Ishikawa (cell line): ENCODE measurements at regions not wholly inside any gene's neighbourhood (a gene's known extent, or its start where the extent isn't known, plus 50 kb on each side); places are given as distances from the start of the nearest gene placed in this dataset.

Experiments used
- CEBPB ChIP-seq: IDR thresholded peaks from 2 replicates; pipeline ENCODE4 v1.6.1; 2012
- CREB1 ChIP-seq: IDR thresholded peaks from 2 replicates; pipeline ENCODE4 v1.6.1; 2012; ENCODE audit warnings: low read depth
- EGR1 ChIP-seq: IDR thresholded peaks from 2 replicates; pipeline ENCODE4 v1.6.1; 2012
- EP300 ChIP-seq: IDR thresholded peaks from 2 replicates; pipeline ENCODE4 v1.6.1; 2012; ENCODE audit warnings: borderline replicate concordance
- FOXM1 ChIP-seq: IDR thresholded peaks from 2 replicates; pipeline ENCODE4 v1.6.1; 2012; ENCODE audit warnings: low read depth, borderline replicate concordance
- NFIC ChIP-seq: IDR thresholded peaks from 2 replicates; pipeline ENCODE4 v1.6.1; 2012
- RAD21 ChIP-seq: IDR thresholded peaks from 2 replicates; pipeline ENCODE4 v1.6.1; 2012; ENCODE audit warnings: low read depth
- REST ChIP-seq: IDR thresholded peaks from 2 replicates; pipeline ENCODE4 v1.6.1; 2012; ENCODE audit warnings: low read depth, mild to moderate bottlenecking
- TAF1 ChIP-seq: IDR thresholded peaks from 2 replicates; pipeline ENCODE4 v1.6.1; 2012; ENCODE audit warnings: low read depth, mild to moderate bottlenecking
- TCF12 ChIP-seq: IDR thresholded peaks from 2 replicates; pipeline ENCODE4 v1.6.1; 2012; ENCODE audit warnings: low read depth
- TEAD4 ChIP-seq: IDR thresholded peaks from 2 replicates; pipeline ENCODE4 v1.6.1; 2012
- YY1 ChIP-seq: IDR thresholded peaks from 2 replicates; pipeline ENCODE4 v1.6.1; 2012; ENCODE audit warnings: low read depth
- ZBTB7A ChIP-seq: IDR thresholded peaks from 2 replicates; pipeline ENCODE4 v1.6.1; 2012; ENCODE audit warnings: low read depth
- TF ChIP-seq, protein P1 (sequence below): IDR thresholded peaks from 2 replicates; pipeline ENCODE4 v1.6.1; 2012
- TF ChIP-seq, protein P2 (sequence below): IDR thresholded peaks from 2 replicates; pipeline ENCODE4 v1.6.1; 2012

DNA sequence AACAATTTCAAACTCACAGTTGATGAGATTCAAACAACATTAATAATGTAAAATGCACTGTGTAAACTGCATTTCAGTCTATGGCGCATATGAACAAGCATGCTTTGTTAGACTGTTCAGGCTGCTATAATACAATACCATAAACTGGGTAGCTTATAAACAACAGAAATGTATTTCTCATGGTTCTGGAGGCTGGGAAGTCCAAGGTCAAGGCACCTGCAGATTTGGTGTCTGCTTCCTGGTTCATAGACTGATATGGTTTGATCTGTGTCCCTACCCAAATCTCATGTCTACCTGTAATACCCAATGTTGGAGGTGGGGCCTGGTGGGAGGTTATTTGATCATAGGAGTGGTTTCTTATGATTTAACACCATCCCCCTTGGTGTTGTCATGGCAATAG, 148.1 kb upstream of the SERPINE2 start:
- TF ChIP-seq, protein P1, sequence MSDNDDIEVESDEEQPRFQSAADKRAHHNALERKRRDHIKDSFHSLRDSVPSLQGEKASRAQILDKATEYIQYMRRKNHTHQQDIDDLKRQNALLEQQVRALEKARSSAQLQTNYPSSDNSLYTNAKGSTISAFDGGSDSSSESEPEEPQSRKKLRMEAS = no peak
- TF ChIP-seq TAF1 (no peak), RAD21 (no peak), EP300 (no peak), EGR1 (no peak), TEAD4 (no peak)

- TF ChIP-seq TAF1 (no peak), FOXM1 (no peak), CREB1 (no peak), RAD21 (no peak), TEAD4 (no peak), REST (no peak), EGR1 (no peak), NFIC (no peak), ZBTB7A (no peak), EP300 (no peak), CEBPB (no peak), TCF12 (no peak), YY1 (no peak)
- TF ChIP-seq, protein P2, sequence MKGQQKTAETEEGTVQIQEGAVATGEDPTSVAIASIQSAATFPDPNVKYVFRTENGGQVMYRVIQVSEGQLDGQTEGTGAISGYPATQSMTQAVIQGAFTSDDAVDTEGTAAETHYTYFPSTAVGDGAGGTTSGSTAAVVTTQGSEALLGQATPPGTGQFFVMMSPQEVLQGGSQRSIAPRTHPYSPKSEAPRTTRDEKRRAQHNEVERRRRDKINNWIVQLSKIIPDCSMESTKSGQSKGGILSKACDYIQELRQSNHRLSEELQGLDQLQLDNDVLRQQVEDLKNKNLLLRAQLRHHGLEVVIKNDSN = no peak
- TF ChIP-seq, protein P1 = no peak
Measured at GRCh38 chr2:224185023-224185601, 146.0 kb upstream of the SERPINE2 start.

DNA sequence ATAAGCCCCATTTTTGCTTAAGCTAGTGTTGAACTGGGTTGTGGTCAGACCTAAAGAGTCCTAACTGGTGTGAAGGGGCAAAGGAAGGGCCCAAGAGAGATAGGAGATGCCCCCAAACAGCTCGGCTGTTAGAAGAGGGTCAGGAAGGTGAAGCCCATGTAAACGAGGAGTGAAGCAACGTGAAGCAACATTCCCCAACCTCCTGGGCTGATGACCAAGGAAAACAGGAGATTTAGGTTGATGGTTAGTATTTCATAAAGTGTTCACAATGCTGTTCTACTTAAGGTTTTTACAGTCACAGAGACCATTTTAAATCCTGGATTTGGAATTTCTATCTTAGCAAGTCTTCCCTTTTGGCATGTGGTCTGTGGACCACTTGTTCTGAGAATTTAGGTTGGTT, 144.0 kb upstream of the SERPINE2 start:
- TF ChIP-seq EP300 (no peak), REST (no peak), CEBPB (no peak), RAD21 (no peak), TCF12 (no peak), TEAD4 (no peak), FOXM1 (no peak), YY1 (no peak), CREB1 (no peak), TAF1 (no peak), NFIC (no peak), EGR1 (no peak), ZBTB7A (no peak)
- TF ChIP-seq, protein P1 = no peak
- TF ChIP-seq, protein P2 = no peak

GRCh38 chr2:224182498-224182897, 143.4 kb upstream of the SERPINE2 start:
- no peak for TF ChIP-seq YY1
- TF ChIP-seq EP300 = no peak
- no peak for TF ChIP-seq RAD21
- no peak for TF ChIP-seq EGR1

- TF ChIP-seq EP300 (no peak), TCF12 (no peak), TEAD4 (no peak), RAD21 (no peak), EGR1 (no peak), CEBPB (no peak), TAF1 (no peak), YY1 (no peak)
- TF ChIP-seq, protein P1 = no peak
Measured at GRCh38 chr2:224181534-224182155, 142.6 kb upstream of the SERPINE2 start.
